ENCODE measurements at regions not wholly inside any gene's neighbourhood (a gene's known extent, or its start where the extent isn't known, plus 50 kb on each side); places are given as distances from the start of the nearest gene placed in this dataset.

- Histone ChIP-seq H2AFZ (no peak overlapping the region), H3K36me3 (replicated peaks; ENCODE audit: insufficient read depth, low read depth) (no peaks in the 10 kb centered on the region), H3K9me3 (ENCODE audit: low read depth) (no peaks in the 10 kb centered on the region), H3K4me2 (no peak overlapping the region), H3K4me1 (ENCODE audit: insufficient read depth) (no peaks in the 10 kb centered on the region), H3K4me3 (no peak overlapping the region), H3K9me2 (replicated peaks; ENCODE audit: insufficient read depth) (no peaks in the 10 kb centered on the region), H3K79me2 (no peaks in the 10 kb centered on the region), H3K27ac (no peak overlapping the region), H3K27me3 (no peaks in the 10 kb centered on the region), H4K20me1 (ENCODE audit: insufficient read depth, poor library complexity, severe bottlenecking) (no peaks in the 10 kb centered on the region)
- TF ChIP-seq EZH2phosphoT487 (IDR thresholded peaks at IDR 0.05; ENCODE audit: low read depth, severe bottlenecking, unreplicated experiment) (no peak), EZH2 (IDR thresholded peaks at IDR 0.05; ENCODE audit: borderline replicate concordance) (no peak)
- TF ChIP-seq, protein P1, sequence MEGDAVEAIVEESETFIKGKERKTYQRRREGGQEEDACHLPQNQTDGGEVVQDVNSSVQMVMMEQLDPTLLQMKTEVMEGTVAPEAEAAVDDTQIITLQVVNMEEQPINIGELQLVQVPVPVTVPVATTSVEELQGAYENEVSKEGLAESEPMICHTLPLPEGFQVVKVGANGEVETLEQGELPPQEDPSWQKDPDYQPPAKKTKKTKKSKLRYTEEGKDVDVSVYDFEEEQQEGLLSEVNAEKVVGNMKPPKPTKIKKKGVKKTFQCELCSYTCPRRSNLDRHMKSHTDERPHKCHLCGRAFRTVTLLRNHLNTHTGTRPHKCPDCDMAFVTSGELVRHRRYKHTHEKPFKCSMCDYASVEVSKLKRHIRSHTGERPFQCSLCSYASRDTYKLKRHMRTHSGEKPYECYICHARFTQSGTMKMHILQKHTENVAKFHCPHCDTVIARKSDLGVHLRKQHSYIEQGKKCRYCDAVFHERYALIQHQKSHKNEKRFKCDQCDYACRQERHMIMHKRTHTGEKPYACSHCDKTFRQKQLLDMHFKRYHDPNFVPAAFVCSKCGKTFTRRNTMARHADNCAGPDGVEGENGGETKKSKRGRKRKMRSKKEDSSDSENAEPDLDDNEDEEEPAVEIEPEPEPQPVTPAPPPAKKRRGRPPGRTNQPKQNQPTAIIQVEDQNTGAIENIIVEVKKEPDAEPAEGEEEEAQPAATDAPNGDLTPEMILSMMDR (IDR thresholded peaks at IDR 0.05; ENCODE audit: poor library complexity): no peak
- WGBS (ENCODE audit: low lambda C conversion rate, missing lambda C conversion rate): 79% methylated on average over 4 of the region's 4 CpGs
- no peak for DNase-seq (ENCODE audit: low spot score)
Observed at GRCh38 chr10:61139592-61139953, 195.6 kb upstream of the RHOBTB1 start.

GRCh38 chr10:61138708-61139591 is 195.0 kb upstream of the RHOBTB1 start:
- Histone ChIP-seq H3K27me3 (no peaks in the 10 kb centered on the region), H3K4me2 (no peak overlapping the region), H3K79me2 (no peaks in the 10 kb centered on the region), H3K36me3 (replicated peaks; ENCODE audit: insufficient read depth, low read depth) (no peaks in the 10 kb centered on the region), H3K9me2 (replicated peaks; ENCODE audit: insufficient read depth) (no peaks in the 10 kb centered on the region), H3K9me3 (ENCODE audit: low read depth) (no peaks in the 10 kb centered on the region), H3K27ac (no peak overlapping the region), H4K20me1 (ENCODE audit: insufficient read depth, poor library complexity, severe bottlenecking) (no peaks in the 10 kb centered on the region), H3K4me3 (no peak overlapping the region), H3K4me1 (ENCODE audit: insufficient read depth) (no peaks in the 10 kb centered on the region), H2AFZ (no peak overlapping the region)
- 95% methylated on average over 5 of the region's 5 CpGs for WGBS (ENCODE audit: low lambda C conversion rate, missing lambda C conversion rate)
- DNase-seq (ENCODE audit: low spot score): no peak
- TF ChIP-seq EZH2 (IDR thresholded peaks at IDR 0.05; ENCODE audit: borderline replicate concordance): no peak
- TF ChIP-seq, protein P1 (IDR thresholded peaks at IDR 0.05; ENCODE audit: poor library complexity): no peak
- no peak for TF ChIP-seq EZH2phosphoT487 (IDR thresholded peaks at IDR 0.05; ENCODE audit: low read depth, severe bottlenecking, unreplicated experiment)

GRCh38 chr10:61136139-61136538 is 192.2 kb upstream of the RHOBTB1 start:
- no peak for DNase-seq (ENCODE audit: low spot score)
- Histone ChIP-seq H3K4me3 (no peak overlapping the region), H3K27me3 (no peaks in the 10 kb centered on the region), H2AFZ (no peak overlapping the region), H3K27ac (no peak overlapping the region), H3K4me2 (no peak overlapping the region), H3K36me3 (replicated peaks; ENCODE audit: insufficient read depth, low read depth) (no peaks in the 10 kb centered on the region), H3K9me2 (replicated peaks; ENCODE audit: insufficient read depth) (no peaks in the 10 kb centered on the region), H3K9me3 (ENCODE audit: low read depth) (no peaks in the 10 kb centered on the region), H4K20me1 (ENCODE audit: insufficient read depth, poor library complexity, severe bottlenecking) (no peaks in the 10 kb centered on the region), H3K4me1 (ENCODE audit: insufficient read depth) (no peaks in the 10 kb centered on the region), H3K79me2 (no peaks in the 10 kb centered on the region)
- WGBS (ENCODE audit: low lambda C conversion rate, missing lambda C conversion rate): 83% methylated on average over 2 of the region's 2 CpGs
- TF ChIP-seq EZH2phosphoT487 (IDR thresholded peaks at IDR 0.05; ENCODE audit: low read depth, severe bottlenecking, unreplicated experiment) (no peak), EZH2 (IDR thresholded peaks at IDR 0.05; ENCODE audit: borderline replicate concordance) (no peak)
- TF ChIP-seq, protein P1 (IDR thresholded peaks at IDR 0.05; ENCODE audit: poor library complexity): no peak
